OCI-LY7 (cell line): ENCODE measurements at regions not wholly inside any gene's neighbourhood (a gene's known extent, or its start where the extent isn't known, plus 50 kb on each side); places are given as distances from the start of the nearest gene placed in this dataset.

ENCODE experiments used
- BruUV-seq: library from RNA; stranded (reverse); fragments of 400-500 nt; replicated peaks from 2 replicates; lab custom pipeline; 2021; lab: Mats Ljungman, UMichigan
- CTCF ChIA-PET: fragments of 300-600 bp; sonication (Branson Sonifier 250); formaldehyde crosslinking; loops from one replicate; lab custom pipeline; 2022; ENCODE audit warnings: antibody characterized with exemption; ENCODE audit not compliant: unreplicated experiment; lab: Charles Lee
- POLR2A ChIA-PET: fragments of 300-600 bp; sonication (Branson Sonifier 250); formaldehyde crosslinking; loops from one replicate; lab custom pipeline; 2022; ENCODE audit warnings: antibody characterized with exemption; lab: Charles Lee
- DNase-seq: peaks from one replicate; pipeline ENCODE4 v3.0.0-alpha.2; 2015; ENCODE audit warnings: low spot score
- H2AFZ ChIP-seq: fragments of 200-600 bp; sonication (generic), shearing (Covaris generic); 2 replicates; pipeline ENCODE4 v1.6.1; 2014; ENCODE audit warnings: mild to moderate bottlenecking, antibody characterized with exemption, low read length, moderate library complexity
- H3K27ac ChIP-seq: fragments of 200-600 bp; sonication (generic); 2 replicates; pipeline ENCODE4 v1.5.1; 2014; ENCODE audit warnings: mixed run types, low read depth, mild to moderate bottlenecking, moderate library complexity, low read length, inconsistent platforms; ENCODE audit not compliant: poor library complexity, severe bottlenecking
- H3K36me3 ChIP-seq: fragments of 200-600 bp; sonication (generic); 2 replicates; pipeline ENCODE4 v1.6.1; 2014; ENCODE audit warnings: mild to moderate bottlenecking, antibody characterized with exemption, low read length, moderate library complexity, mixed read lengths; ENCODE audit not compliant: insufficient read depth
- H3K4me1 ChIP-seq: fragments of 200-600 bp; sonication (generic); 2 replicates; pipeline ENCODE4 v1.5.1; 2014; ENCODE audit warnings: mild to moderate bottlenecking, low read length; ENCODE audit not compliant: insufficient read depth, poor library complexity, severe bottlenecking
- H3K4me2 ChIP-seq: fragments of 200-600 bp; sonication (generic); 2 replicates; pipeline ENCODE4 v1.6.1; 2014; ENCODE audit warnings: mild to moderate bottlenecking, low read length
- H3K4me3 ChIP-seq: fragments of 200-600 bp; sonication (generic); 2 replicates; pipeline ENCODE4 v1.5.1; 2014; ENCODE audit warnings: mild to moderate bottlenecking, low read depth, low read length; ENCODE audit not compliant: poor library complexity, severe bottlenecking
- H3K79me2 ChIP-seq: fragments of 200-600 bp; sonication (generic); 2 replicates; pipeline ENCODE4 v1.6.1; 2016; ENCODE audit warnings: low read depth, mild to moderate bottlenecking, low read length, moderate library complexity, mixed read lengths; ENCODE audit not compliant: insufficient read depth
- H3K9me2 ChIP-seq: fragments of 200-600 bp; sonication (generic); 2 replicates; pipeline ENCODE4 v1.6.1; 2016; ENCODE audit warnings: mild to moderate bottlenecking, low read length, mixed read lengths; ENCODE audit not compliant: insufficient read depth
- H3K9me3 ChIP-seq: fragments of 200-600 bp; sonication (generic); 2 replicates; pipeline ENCODE4 v1.6.1; 2014; ENCODE audit warnings: mild to moderate bottlenecking, mixed run types, low read length, mixed read lengths
- H4K20me1 ChIP-seq: fragments of 200-600 bp; sonication (generic); 2 replicates; pipeline ENCODE4 v1.6.1; 2014; ENCODE audit warnings: mild to moderate bottlenecking, antibody characterized with exemption, low read length, moderate library complexity, mixed read lengths; ENCODE audit not compliant: insufficient read depth
- CTCF ChIP-seq: fragments of 200-600 bp; sonication (generic); conservative IDR thresholded peaks from 2 replicates; pipeline ENCODE4 v1.5.1; 2014; ENCODE audit warnings: mild to moderate bottlenecking, antibody characterized with exemption, low read length, moderate library complexity, mixed read lengths
- EZH2phosphoT487 ChIP-seq: fragments of 200-600 bp; sonication (generic); IDR thresholded peaks from 2 replicates; pipeline ENCODE4 v1.6.1; 2018; ENCODE audit warnings: low read depth, borderline replicate concordance, mild to moderate bottlenecking, mixed run types, antibody characterized with exemption, low read length, moderate library complexity, mixed read lengths
- intact Hi-C: fragments of 100-400 bp; cut with micrococcal nuclease; formaldehyde crosslinking; loops from one replicate; pipeline ENCODE4 v1.10.0; 2022; ENCODE audit not compliant: unreplicated experiment

DNA sequence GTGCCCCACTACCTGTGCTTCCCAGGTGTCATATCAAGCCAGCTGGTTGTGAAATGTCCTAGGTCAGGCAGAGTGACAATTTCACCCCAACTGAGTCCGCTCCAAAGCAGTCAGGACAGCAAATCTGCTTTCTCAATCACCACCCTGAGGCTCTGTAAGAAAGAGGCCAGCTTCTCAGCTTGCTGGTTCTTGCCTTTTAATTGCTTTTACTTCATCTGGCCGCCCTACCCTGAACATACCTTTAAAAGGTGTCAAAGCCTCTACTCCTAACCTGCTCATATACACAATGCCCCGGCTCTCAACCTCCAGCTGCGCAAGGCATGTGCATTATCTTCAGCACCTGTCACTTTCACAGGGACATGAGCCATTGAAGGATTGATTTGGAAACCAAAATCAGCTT, 581.6 kb downstream of the NPHP4 start:
- H3K4me1 ChIP-seq = no peaks in the 10 kb centered on the region
- ChIA-PET POLR2A (interaction anchor here (0.6 kb wide), 1 partner anchor 156 kb away, joined by 3 read pairs; no protein-coding TSS in a partner anchor), CTCF (no interaction called here)
- TF ChIP-seq EZH2phosphoT487 (no peak), CTCF (no peak)
- no peaks in the 10 kb centered on the region for H3K36me3 ChIP-seq
- no peaks in the 10 kb centered on the region for H3K79me2 ChIP-seq
- H3K4me2 ChIP-seq = no peak overlapping the region
- intact Hi-C loops = no loop called here
- no TSS peak for BruUV-seq
- H3K9me3 ChIP-seq = no peaks in the 10 kb centered on the region
- DNase-seq = no peak
- no peak overlapping the region for H2AFZ ChIP-seq
- no peaks in the 10 kb centered on the region for H4K20me1 ChIP-seq
- no peaks in the 10 kb centered on the region for H3K9me2 ChIP-seq
- H3K4me3 ChIP-seq = no peak overlapping the region
- no peak overlapping the region for H3K27ac ChIP-seq

- TF ChIP-seq EZH2phosphoT487 = no peak
- TF ChIP-seq CTCF = no peak
- ChIA-PET CTCF (no interaction called here), POLR2A (no interaction called here)
- Histone ChIP-seq H3K9me2 (no peaks in the 10 kb centered on the region), H3K79me2 (no peaks in the 10 kb centered on the region), H3K4me2 (no peak overlapping the region), H3K36me3 (no peaks in the 10 kb centered on the region), H3K27ac (no peak overlapping the region), H4K20me1 (no peaks in the 10 kb centered on the region), H3K4me3 (no peak overlapping the region), H2AFZ (no peak overlapping the region), H3K4me1 (no peaks in the 10 kb centered on the region), H3K9me3 (no peaks in the 10 kb centered on the region)
- intact Hi-C loops = no loop called here
- no TSS peak for BruUV-seq
- DNase-seq = no peak
Observed at GRCh38 chr1:5408401-5408800, 583.8 kb downstream of the NPHP4 start.

DNA sequence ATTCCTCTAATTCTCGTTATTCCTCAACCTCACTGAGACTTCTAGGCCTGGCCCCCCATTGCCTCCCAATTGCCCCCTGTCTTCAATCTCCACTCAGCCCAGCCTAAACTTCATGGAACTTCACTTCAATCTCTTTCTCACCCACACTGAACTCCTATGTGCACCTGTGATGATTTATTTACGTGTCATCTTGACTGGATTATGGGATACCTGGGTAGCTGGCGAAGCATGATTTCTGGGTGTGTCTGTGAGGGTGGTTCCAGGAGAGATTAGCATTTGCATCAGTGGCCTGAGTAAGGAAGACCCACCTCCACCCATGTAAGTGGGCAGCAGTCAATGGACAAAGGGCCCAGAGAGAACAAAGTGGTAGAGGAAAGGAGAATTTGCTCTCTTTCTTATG, 587.0 kb downstream of the NPHP4 start:
- H3K27ac ChIP-seq = no peak overlapping the region
- H4K20me1 ChIP-seq = no peaks in the 10 kb centered on the region
- H3K79me2 ChIP-seq = no peaks in the 10 kb centered on the region
- TF ChIP-seq EZH2phosphoT487 (no peak), CTCF (no peak)
- no TSS peak for BruUV-seq
- POLR2A ChIA-PET = no interaction called here
- H3K4me1 ChIP-seq = no peaks in the 10 kb centered on the region
- H3K4me3 ChIP-seq = no peak overlapping the region
- H3K9me3 ChIP-seq = no peaks in the 10 kb centered on the region
- no peak overlapping the region for H3K4me2 ChIP-seq
- CTCF ChIA-PET = no interaction called here
- no peak for DNase-seq
- no peaks in the 10 kb centered on the region for H3K36me3 ChIP-seq
- H2AFZ ChIP-seq = no peak overlapping the region
- intact Hi-C loops = no loop called here
- H3K9me2 ChIP-seq = no peaks in the 10 kb centered on the region
